HG02981 (cell line): ENCODE measurements at regions not wholly inside any gene's neighbourhood (a gene's known extent, or its start where the extent isn't known, plus 50 kb on each side); places are given as distances from the start of the nearest gene placed in this dataset.
"Not testable (repeated sequence)": the region's sequence is repeated elsewhere in the genome, so short reads cannot be mapped to it uniquely, and the experiment has no call there.

Experiments
- ATAC-seq: cut with Tn5 transposase; IDR thresholded peaks from one replicate; pipeline ENCODE4 v1.9.1; 2021; ENCODE audit warnings: mild to moderate bottlenecking, moderate library complexity; ENCODE audit not compliant: unreplicated experiment

- not testable (repeated sequence) for ATAC-seq
Observed at GRCh38 chr2:111282162-111282561, 161.4 kb downstream of the BCL2L11 start.

- ATAC-seq, result not testable (repeated sequence)
Observed at GRCh38 chr2:111287646-111288568, 167.2 kb downstream of the BCL2L11 start.

DNA sequence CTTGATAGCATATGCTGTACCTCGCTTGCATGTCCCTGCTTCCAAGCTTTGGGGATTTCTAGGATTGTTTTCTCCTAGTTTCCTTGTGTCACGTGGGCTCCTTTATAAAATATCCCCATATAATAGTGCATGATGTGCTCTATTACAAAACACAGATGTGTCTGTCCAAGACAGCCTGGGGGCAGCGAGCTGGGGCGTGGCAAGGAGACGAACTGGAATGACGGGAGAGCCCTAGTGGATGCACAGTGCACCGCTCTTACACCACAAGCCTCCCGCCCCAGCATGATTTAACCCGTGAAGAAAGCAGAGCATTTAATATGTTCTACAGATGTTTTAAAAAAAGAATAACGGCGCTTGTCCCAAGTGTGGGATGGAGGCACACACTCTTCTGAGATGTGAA, 169.7 kb downstream of the BCL2L11 start:
- not testable (repeated sequence) for ATAC-seq

DNA sequence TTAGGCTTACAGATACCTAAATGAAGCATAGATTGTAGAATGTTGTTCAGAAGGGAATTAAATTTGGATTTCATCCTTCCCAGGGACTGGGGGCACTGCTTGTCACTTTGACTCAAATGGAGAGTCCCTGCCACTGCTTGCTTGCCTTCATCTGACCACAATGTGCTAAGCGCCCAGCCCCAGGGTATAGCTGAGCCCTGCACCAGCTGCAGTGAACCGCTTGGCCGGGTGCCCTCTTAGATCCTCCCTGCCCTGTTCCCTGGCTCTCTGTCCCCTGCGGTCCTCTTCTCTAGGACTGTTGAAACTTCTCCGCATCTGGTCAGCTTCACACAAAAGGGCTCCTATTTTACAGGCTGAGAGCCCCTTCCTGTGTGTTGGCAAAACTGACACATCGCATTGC, 170.9 kb downstream of the BCL2L11 start:
- ATAC-seq, result not testable (repeated sequence)

- ATAC-seq, result not testable (repeated sequence)
Observed at GRCh38 chr2:111292232-111292968, 171.7 kb downstream of the BCL2L11 start.

DNA sequence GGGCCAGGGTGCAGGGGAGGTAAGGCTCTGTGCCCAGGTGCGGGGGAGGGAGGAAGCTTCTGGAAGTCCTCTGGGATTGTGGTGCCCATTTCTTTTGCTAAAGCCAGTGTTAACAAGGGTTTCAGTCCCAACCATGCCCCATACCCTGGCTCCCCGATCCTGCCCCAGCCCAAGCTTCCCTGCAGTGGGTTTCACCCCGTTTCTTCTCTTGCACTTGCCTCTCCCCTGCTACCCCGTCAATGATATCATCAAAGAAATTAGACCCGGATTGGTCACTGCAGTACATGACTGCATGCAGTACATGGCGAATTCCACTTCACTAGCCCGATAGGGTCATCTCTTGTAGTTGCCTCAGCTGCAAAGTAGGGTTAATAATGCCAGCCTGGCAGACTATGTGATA, 174.0 kb downstream of the BCL2L11 start:
- not testable (repeated sequence) for ATAC-seq

DNA sequence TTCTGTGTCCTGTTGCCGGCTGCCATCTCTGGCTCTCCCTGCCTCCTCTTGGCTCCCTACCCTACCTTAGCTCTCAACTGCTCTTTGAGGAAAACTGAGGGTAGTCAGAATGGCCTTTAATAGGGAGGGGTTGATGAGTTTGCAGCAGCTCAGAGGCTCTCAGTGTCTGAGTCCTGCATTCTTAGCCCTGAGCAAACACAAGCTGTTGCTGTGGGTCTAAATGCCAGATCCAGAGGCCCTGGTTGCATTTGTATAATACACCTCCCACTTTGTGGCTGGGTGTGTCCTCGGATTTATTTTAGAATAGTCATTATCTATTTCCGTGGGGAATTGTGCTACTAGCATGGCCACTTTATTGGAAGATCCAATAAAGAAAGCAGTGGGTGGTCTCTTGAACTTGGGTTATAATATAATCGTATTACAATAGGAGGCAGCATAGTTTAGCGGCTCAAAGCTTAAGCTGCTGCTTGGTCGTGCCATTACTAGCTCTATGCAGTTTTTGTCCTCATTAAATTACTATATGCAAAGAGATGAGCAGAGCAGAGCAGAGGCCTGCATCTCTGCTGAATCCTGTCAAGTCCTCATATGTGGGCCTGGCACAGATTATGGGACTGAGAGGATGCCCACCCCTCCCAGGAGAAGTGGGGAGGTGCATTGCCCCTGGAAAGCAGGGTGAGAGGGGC, 175.5 kb downstream of the BCL2L11 start:
- ATAC-seq, result not testable (repeated sequence)

DNA sequence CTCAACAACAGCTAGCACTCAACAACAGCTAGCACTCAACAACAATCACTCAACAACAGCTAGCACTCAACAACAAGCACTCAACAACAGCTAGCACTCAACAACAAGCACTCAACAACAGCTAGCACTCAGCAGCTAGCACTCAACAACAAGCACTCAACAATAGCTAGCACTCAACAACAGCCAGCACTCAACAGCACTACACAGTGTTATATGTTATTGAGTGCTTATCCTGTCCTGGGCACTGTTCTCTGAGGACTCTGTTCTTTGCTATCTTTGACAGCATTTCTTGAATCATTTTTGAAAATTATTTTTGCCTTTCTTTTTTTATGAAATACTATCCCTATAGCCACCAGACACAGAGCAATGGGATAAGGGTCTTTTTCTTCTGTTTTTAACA, 176.4 kb downstream of the BCL2L11 start:
- ATAC-seq, result not testable (repeated sequence)

DNA sequence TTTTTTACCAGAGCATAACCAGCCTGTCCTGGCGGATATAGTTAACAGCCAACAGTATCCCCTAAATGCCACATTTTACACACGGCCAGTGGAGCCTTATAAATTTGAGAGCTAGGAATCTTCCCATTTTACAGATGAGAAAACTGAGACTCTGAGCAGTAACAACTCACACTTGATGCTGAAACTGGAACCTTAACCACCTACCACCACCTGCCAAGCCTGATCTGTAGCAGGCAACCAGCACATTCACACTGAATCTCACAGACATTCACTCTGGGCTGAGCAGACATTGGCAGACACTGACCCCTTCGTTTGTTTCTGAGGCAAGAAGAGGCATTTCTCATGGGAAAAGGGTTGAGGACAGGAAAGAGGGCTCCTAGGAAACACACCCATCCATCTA, 178.2 kb downstream of the BCL2L11 start:
- not testable (repeated sequence) for ATAC-seq

GRCh38 chr2:111299635-111300034, 178.9 kb downstream of the BCL2L11 start:
- not testable (repeated sequence) for ATAC-seq

GRCh38 chr2:111301677-111302076, 181.0 kb downstream of the BCL2L11 start:
- not testable (repeated sequence) for ATAC-seq

GRCh38 chr2:111302397-111303218, 181.9 kb downstream of the BCL2L11 start:
- ATAC-seq, result not testable (repeated sequence)

- ATAC-seq, result not testable (repeated sequence)
Observed at GRCh38 chr2:111307302-111307701, 186.6 kb downstream of the BCL2L11 start.

GRCh38 chr2:111309231-111310075, 188.7 kb downstream of the BCL2L11 start:
- not testable (repeated sequence) for ATAC-seq

DNA sequence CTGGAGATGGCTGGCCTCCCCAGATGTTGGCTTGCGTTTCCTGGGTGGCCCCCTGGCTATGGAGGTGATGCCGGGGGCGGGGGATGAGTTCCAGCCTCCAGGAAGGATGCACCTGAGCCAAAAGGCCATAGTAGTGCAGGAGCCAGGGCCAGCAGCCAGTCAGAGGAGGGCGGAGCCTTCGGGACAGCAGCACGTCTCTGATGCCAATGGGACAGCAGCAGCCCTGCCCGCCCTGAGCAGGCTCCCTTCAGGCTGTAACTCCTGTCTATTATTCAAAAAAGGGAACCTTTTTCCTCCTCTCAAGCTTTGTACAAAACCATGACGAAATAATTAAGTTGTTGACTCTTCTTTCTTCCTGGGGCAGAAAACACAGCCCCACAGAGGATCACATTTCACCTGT, 189.7 kb downstream of the BCL2L11 start:
- not testable (repeated sequence) for ATAC-seq

DNA sequence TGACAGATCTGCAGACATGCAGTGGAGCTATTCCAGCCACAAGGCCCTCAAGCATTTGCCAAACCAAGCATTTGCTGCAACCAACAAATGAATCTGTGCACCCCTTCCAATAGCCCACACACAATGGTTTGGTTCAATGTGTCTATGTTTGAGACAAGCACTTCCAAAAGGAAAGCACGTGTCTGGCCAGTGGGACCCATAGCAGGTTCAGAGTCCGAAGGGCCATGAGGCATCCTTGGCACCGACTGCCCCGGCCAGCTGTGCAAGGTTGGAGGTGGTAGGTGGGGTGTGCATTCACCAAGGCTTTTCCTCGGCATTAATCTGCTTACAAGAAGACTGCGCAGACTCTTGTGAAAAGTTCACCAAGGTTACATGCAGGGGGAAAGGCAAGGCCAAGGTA, 190.9 kb downstream of the BCL2L11 start:
- not testable (repeated sequence) for ATAC-seq

GRCh38 chr2:111312897-111313607, 192.3 kb downstream of the BCL2L11 start:
- ATAC-seq, result not testable (repeated sequence)

GRCh38 chr2:111313711-111314110, 193.0 kb downstream of the BCL2L11 start:
- not testable (repeated sequence) for ATAC-seq
